A673 (cell line): ENCODE measurements at regions not wholly inside any gene's neighbourhood (a gene's known extent, or its start where the extent isn't known, plus 50 kb on each side); places are given as distances from the start of the nearest gene placed in this dataset.

Experiments
- EZH2 ChIP-seq: fragments of 200-600 bp; sonication (generic); IDR thresholded peaks from 2 replicates; pipeline ENCODE4 v1.6.1; 2017; ENCODE audit warnings: borderline replicate concordance, low read depth, mild to moderate bottlenecking, mixed read lengths, antibody characterized with exemption, low read length; ENCODE audit not compliant: poor library complexity, severe bottlenecking
- TF ChIP-seq, protein P1 (sequence below): fragments of 300-800, 200-600 bp; sonication (generic); conservative IDR thresholded peaks from 2 replicates; pipeline ENCODE4 v1.5.1; 2017; ENCODE audit warnings: low read depth, mild to moderate bottlenecking, antibody characterized with exemption, low read length, moderate library complexity, mixed read lengths

DNA sequence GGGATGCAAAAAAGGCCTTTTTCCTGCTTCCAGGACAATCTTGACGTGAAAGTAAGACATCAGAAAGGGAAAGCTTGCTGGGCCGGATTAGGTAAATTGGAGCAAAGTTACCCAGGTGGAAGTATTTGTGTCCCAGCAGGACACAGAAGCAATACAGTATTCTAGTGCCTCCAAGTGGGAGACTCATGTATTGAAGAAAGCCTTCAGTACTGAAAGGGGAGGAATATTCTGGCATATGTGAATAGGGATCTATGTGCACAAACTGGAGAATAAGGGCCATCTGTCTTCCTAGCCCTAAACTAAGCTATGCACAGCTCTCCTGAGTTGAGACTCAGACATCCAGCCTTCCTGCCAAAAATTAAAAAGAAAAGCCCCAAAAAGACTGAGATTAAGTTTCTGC is 327.3 kb upstream of the CDH8 start:
- TF ChIP-seq, protein P1, sequence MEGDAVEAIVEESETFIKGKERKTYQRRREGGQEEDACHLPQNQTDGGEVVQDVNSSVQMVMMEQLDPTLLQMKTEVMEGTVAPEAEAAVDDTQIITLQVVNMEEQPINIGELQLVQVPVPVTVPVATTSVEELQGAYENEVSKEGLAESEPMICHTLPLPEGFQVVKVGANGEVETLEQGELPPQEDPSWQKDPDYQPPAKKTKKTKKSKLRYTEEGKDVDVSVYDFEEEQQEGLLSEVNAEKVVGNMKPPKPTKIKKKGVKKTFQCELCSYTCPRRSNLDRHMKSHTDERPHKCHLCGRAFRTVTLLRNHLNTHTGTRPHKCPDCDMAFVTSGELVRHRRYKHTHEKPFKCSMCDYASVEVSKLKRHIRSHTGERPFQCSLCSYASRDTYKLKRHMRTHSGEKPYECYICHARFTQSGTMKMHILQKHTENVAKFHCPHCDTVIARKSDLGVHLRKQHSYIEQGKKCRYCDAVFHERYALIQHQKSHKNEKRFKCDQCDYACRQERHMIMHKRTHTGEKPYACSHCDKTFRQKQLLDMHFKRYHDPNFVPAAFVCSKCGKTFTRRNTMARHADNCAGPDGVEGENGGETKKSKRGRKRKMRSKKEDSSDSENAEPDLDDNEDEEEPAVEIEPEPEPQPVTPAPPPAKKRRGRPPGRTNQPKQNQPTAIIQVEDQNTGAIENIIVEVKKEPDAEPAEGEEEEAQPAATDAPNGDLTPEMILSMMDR = 0 out of 2 replicates have a peak, but pooled peaks have one; percentile 21
- TF ChIP-seq EZH2 = no peak
